GM21825 (cell line): ENCODE measurements at regions not wholly inside any gene's neighbourhood (a gene's known extent, or its start where the extent isn't known, plus 50 kb on each side); places are given as distances from the start of the nearest gene placed in this dataset.
"Not testable (repeated sequence)": the region's sequence is repeated elsewhere in the genome, so short reads cannot be mapped to it uniquely, and the experiment has no call there.

Source experiments
- ATAC-seq: cut with Tn5 transposase; IDR thresholded peaks from one replicate; pipeline ENCODE4 v1.9.1; 2021; ENCODE audit warnings: mild to moderate bottlenecking, moderate library complexity; ENCODE audit not compliant: unreplicated experiment

DNA sequence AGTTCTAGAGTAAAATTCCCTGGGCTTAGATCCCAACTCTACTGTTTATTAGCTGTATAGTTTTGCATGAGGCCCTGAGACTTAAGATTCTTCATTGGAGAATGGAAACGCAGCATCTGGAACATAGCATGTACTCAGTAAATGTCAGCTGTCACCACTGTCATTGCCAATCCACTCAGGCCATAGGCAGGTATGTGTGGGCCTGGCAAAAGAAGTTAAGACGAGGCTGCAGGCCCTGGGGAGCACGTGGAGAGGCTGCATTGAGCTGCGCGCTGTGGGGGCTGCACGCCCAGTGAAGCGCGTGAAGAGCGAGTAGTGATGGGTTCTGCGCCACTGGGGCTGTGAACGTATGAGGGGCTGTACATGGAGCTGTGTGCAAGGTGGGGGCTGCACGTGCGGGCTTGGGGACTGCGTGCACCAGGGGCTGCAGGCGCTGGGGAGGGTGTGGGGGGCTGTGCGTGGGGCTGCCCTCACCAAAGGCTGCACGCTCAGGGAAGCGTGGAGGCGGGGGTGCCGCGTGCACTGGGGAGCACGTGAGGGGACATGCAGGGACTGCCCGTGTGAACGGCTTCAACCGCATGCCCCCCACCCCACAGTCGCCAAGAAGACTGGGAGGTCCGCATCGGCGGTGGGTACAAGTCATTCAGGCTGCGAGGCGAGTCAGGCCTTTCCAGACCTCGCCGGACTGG is 85.5 kb downstream of the PRR15 start:
- no peak for ATAC-seq

DNA sequence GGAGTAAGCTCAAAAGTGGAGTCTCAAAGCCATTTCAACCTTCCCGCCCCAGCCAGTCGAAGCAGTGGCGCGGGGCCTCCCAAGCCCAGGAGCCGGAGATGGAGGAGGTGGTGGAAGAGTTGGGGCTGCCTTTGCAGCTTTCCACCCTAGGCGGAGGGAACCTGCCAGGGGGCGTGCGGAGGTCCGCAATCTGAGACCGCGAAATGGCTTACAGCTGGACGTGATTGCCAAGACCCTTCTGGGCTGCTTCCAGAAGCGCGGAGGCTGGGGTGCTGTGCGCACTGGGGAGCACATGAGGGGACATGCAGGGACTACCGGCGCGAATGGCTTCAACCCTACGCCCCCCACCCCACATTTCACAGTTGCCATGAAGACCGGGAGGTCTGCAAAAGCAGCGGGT is 86.2 kb downstream of the PRR15 start:
- no peak for ATAC-seq

DNA sequence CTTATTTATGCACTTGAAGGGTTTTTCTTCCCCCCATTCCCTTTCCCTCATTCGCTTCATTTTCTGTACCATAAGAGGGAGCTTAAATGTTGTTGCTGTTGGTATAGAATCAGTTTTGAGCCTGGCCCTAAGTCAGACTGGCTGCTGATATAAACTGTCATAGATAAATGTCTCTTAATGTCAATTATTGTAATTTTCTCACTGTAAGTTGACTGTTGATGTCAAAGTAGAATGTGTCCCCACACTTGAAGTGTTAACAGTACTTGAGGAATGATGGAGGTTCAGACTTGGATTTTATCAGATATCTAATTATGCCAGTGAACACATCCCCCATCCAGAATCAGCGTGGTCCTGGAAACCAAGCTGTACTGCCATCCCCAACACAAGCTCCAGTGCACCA is 87.8 kb downstream of the PRR15 start:
- ATAC-seq, result no peak

DNA sequence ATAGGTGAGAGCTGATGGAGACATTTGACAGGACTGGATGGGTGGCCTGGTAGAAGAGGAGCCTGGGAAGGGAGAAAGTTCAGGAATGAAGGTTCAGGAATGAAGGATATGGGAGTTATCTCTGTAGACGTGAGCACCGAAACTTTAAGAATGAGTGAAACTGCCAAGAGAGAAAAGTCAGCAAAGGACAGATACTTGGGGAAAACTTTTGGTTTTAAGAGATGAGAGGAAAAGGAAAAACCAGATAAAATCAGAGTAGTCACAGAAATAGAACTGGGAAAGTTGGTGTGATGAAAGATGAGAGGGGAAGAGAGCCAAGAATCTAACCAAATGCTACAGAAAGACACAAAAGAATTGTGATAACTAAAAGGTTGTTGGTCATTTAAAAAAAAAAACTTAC is 88.9 kb downstream of the PRR15 start:
- ATAC-seq, result no peak

DNA sequence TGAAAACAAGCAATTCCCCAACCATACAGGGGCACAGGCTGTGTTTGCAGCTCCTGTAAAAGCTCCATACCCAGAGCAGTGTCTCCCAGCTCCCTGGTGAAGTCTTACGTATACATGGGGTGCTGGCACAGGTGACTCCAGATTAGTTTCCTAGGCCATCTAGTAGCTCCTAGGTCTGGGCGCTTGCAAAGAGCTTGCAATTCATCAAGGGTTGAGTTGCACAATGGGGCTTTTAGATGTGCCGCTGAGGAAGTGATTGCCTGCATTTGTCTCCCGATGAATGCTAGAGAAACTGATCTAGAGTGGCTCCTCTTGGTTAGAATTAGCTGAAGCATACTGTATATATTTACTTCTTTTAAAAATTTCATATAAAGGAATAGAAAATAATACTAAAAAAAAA is 90.7 kb downstream of the PRR15 start:
- ATAC-seq, result not testable (repeated sequence)

DNA sequence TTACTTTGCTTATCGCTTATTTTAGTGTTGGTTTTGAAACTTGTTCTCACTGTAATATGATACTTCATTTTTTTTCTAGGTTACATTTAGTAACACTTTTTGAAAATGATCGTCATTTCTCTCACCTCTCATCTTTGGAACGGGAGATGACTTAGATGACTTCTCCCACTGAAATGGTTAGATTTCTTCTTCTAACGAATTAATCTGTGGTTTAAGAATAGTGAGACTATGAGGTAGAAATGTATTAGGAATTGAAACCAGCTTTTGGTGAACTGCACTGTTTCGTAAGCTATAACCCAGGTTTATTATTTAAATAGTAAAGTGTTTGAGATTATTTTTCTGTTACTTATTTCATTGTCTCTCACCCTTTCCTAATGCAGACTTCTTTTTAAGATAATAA is 93.7 kb downstream of the PRR15 start:
- no peak for ATAC-seq

DNA sequence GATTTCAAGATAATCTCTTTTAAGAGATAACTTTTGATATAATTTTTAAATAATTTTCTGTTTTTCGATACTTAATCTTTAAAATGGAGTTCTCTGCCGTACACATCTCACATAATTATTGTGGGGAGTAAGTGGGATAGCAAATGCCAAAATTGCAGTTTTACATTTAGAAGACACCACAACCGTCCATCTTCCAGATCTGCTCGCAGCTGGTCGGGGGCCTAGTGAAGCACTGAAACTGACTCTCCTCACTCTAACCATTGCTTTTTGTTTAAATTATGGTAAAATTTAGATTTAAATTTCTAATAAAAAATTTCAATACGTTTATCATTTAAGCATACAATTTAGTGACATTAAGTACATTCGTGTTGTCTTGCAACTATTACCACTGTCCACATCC is 94.2 kb downstream of the PRR15 start:
- ATAC-seq, result no peak

DNA sequence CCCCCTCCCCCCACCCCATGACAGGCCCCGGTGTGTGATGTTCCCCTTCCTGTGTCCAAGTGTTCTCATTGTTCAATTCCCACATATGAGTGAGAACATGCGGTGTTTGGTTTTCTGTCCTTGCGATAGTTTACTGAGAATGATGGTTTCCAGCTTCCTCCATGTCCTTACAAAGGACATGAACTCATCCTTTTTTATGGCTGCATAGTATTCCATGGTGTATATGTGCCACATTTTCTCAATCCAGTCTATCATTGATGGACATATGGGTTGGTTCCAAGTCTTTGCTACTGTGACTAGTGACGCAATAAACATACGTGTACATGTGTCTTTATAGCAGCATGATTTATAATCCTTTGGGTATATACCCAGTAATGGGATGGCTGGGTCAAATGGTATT is 95.6 kb downstream of the PRR15 start:
- ATAC-seq, result not testable (repeated sequence)

DNA sequence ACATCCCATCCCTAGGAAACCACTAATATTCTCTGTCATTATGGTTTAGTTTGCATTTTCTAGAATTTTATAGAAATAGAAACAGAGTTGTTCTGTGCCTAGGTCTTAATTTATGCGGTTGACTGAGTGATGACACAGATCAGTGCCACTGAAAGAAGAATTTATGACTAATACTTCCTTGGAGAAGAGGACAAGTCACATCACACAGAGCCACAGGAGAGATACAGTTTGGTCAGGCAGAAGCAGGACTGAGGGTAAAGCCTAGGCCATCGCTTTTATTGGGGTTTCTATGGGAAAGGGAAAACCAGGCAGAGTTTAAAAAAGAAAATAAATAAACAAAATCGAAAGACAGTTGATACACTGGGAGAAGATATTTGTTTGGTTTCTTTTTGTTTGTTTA is 99.3 kb downstream of the PRR15 start:
- not testable (repeated sequence) for ATAC-seq

DNA sequence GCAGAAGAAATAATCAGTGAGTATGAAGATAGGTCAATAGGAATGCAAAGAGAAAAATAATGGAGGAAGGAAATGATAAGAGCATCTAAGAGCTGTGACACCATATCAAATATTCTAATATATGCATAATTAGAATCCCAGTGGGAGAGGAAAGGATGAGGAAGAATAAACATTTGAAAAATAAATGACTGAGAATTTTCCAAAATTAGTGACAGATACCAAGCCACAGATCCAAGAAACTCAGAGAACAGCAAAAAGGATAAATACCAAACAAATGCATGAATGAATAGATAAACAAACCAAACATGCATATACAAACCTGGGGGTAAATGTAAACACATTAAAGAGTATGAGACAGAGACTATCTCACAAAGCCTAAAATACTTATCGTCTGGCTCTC is 101.4 kb downstream of the PRR15 start:
- not testable (repeated sequence) for ATAC-seq

DNA sequence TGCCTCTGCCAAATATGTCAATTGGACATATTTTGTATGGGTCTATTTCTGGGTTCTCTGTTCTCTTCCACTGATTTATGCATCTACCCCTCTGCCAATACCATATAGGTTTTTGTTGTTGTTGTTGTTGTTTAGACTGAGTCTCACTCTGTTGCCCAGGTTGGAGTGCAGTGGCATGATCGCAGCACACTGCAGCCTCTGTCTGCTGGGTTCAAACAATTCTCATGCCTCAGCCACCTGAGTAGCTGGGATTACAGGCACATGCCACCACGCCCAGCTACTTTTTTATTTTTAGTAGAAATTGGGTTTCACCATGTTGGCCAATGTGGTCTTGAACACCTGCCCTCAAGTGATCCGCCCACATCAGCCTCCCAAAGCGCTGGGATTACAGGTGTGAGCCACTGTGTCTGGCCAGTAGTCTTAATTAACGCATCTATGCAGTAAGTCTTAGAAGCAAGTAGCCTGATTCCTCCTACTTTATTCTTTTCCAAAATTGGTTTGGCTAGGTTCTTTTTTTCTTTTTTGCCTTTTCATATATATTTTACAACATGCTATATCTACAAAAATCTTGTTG is 103.5 kb downstream of the PRR15 start:
- ATAC-seq, result not testable (repeated sequence)

DNA sequence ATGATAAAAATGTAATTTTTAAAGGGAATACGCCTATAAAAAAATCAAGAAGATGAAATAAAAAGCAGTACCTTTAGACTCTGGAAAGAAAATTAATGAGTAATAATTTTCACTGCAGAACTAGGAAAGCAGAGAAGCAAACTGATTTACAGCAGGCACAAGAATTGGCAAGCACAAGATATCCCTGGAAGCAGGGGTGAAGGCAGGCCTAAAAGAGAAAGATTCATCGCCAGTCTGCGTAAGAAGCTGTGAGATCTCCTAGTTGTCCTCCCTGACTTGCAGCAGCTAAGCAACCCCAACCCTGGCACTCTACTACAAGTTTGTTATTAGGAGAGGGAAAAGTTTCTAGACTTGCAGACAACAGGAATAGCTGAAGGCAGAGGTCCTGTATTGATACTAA is 107.7 kb downstream of the PRR15 start:
- not testable (repeated sequence) for ATAC-seq

DNA sequence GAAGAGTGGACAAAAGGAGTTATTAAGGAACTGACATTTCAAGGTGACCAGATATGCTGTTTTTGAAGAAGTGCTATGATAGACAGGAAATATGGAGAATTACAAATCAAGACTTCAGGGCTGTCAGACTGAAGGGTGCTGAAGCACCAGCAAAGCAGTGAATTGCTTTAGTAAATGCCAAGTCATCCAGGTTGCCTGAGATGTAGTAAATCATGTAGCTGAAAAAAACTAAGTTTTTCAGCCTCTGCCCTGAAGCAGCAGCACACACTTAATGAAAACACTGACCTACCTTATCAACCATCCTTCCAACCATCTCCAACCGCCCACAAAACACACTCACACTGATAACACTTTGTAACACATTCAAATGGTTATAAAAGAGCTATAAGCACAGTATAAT is 110.0 kb downstream of the PRR15 start:
- not testable (repeated sequence) for ATAC-seq

DNA sequence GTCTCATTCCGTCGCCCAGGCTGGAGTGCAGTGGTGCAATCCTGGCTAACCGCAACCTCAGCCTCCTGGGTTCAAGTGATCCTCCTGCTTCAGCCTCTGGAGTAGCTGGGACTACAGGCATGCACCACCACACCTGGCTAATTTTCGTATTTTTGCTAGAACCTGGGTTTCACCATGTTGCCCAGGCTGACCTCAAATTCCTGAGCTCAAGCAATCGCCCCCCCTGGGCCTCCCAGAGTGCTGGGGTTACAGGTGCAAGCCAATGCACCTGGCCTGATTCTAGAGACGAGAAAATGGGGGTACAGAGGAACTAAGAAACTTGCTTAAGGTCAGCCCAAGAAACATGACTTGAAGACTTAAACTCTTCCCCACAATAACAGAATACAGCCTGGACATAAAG is 111.0 kb downstream of the PRR15 start:
- ATAC-seq, result not testable (repeated sequence)

DNA sequence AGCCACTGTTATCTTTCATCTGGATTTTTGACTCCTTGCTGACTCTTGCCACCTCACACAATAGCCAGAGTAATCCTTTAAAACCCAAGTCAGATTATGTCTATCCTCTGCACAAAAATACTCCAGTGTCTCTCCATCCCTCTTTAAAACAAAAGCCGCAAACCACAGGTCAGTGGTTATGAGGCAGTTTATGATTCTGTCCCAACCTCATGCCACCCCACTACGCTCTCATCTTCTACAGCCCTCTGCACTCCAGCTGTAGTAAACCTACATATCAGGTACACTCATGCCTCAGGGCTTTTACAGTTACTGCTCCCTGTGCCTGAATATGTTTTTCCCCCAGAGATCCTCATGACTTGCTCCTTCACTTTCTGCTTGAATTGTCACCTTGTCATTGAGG is 113.6 kb downstream of the PRR15 start:
- not testable (repeated sequence) for ATAC-seq

DNA sequence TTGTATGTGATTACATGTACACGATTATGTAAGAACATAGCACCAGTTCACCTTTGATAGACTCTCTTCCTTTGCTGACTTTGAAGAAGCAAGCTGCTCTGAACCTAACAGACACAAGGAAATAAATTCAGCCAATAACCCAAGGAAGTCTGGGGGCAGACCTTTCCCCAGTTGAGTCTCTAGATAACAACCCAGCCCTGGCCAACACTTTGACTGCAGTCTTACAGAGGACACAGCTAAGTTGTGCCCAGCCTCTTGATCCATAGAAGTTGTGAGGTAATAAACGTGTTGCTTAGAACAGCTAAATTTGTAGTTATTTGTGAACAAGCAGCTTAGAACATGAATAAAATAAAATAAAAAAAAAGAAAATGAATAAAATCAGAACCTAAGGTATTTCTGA is 116.3 kb downstream of the PRR15 start:
- ATAC-seq, result not testable (repeated sequence)

DNA sequence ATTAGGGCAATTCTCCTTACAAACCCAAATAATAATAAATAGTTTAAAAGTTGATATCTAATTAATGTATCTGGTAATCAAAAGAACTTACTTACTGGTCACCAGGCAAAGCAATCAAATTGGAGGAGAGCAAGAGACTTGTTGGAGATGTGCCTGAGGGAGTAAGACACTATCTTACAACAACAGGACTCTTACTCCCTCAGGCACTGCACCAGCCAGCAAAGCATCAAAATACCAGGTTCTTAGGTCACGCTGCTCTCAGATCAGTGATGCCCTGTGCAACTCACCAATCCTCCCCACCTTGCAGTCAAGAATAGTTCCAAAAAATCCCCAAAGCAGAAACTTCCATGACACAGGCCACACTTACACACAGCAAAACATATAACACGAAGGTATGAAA is 117.0 kb downstream of the PRR15 start:
- ATAC-seq, result not testable (repeated sequence)

DNA sequence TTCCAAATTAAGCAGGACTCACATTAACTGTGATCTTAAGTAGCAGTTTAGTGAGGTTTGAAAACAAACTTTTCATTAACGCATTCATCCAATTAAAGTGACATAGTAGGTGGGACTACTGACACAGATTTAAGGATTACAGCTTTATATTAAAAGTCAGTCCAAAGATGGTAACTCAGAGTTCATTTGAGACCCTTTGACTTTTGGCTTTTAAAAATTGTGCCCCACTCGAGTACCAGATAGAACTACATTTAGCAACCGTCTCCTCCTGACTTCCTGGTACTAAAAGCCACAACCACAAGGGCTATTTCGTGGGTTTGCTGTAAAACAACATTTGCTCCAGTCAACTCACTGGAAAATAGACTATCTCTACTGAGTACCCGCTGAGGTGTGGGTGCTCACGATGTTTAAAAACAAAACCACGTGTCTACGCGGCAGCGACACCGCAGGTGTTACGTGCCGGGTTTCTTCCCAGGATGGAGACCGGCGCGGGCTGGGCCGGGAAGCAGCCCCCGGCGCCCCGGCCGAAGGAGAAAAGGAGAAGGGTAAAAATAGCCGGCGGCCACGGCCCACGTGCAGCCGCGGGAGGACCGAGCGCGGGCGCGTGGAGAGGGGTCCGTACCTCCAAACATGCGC is 120.6 kb downstream of the PRR15 start:
- peak; percentile 34 for ATAC-seq

DNA sequence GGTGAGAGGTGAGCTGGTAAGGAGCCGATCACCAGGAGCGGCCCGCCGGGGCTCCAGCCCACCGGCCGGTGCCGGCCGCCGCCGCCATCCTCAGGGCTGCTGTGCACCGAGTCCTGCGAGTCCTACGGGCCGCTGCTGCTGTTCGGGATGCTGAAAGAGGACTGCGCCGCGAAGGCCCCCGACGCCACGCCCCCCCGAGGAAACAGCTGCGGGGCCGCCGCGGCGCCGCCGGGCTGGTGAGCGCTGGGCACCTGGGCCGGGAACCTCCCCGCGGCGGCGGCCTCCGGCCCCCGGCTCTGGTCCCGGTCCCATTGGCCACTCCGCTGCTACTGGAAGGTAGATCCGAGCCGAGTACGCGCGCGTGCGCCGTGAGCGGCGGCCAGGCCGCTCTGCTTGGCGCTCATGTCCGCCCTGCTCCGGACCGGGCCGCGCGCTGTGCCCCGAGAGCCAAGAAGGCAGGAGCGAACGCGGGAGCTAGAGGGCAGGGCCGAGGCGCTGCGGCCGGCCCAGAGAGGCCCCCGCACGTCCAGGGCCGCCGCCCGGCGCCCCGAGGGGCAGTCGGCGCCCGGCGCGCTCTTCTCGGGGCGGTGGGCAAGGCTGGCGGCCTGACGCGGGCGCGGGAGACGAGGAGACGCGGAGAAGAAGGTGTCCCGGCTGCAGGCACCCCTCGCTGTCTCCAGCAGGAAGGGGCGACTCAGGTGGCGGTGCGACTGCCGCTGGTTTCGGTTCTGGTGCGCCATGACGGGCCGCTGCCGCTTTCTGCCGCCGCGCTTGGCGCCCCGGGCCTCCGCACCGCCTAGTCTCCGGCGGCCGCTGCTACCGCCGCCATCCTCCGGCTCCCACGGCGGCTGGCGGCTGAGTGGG is 121.3 kb upstream of the WIPF3 start:
- peak; percentile 68 for ATAC-seq

DNA sequence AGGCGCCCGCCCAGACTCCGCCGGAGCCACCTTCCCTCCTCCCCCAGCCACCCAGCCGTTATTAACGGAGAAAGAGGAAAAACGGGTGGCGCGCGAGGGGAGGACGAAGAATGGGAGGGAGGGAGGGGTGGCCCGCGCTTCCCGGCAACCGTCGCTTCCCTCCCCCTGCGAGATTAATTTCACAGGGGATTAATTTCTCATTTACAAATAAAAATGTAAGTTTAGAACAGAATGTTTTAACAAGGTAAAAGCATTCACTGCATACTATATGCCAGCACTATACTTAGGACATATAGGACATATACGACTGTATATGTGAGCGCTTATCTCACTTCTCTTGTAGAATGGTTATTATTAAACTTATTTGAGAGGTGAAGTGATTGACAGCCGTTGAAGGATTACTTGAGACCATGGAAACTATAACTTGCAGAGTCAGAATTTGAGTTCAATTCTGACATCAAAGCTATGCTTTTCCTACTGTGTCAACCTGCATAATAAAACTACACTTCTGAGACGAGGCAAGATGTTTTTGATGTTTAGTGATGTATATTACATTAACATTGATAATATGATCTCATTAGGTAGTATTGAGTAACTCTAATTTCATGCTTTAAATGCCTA is 120.5 kb upstream of the WIPF3 start:
- not testable (repeated sequence) for ATAC-seq

DNA sequence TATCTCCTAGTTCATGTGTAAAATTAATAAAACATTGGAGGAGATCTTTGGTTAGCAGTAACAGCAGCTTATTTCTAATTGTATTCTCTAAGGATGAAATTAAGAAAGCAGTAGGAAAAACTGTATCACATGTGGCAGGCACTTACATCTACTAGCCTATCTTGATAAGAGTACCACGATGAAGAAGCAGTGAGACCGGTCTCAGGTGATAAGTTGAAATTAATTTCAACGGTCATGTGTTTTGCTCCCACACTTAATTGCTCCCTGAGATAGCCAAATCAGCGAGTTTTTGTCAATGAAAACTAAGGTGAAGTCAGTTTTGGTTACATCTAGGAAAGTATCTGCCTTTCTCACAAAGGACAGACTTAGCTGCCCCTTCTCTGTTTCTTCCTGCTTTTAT is 115.8 kb upstream of the WIPF3 start:
- ATAC-seq, result not testable (repeated sequence)
